Upper lobe of left lung (tissue), 4 donors: ENCODE measurements at regions not wholly inside any gene's neighbourhood (a gene's known extent, or its start where the extent isn't known, plus 50 kb on each side); places are given as distances from the start of the nearest gene placed in this dataset.

Source experiments
- POLR2A ChIP-seq, 4 donors: fragments of 450-650 bp; IDR thresholded peaks; one replicate each; pipeline ENCODE4 v1.5.1; 2016 to 2017; ENCODE audit warnings: antibody characterized with exemption in 4 of 4, mild to moderate bottlenecking in 2 of 4
- POLR2AphosphoS5 ChIP-seq, 2 donors: sonication (generic); formaldehyde crosslinking; IDR thresholded peaks; one replicate each; pipeline ENCODE4 v1.5.1; 2017; ENCODE audit warnings: antibody characterized with exemption in 2 of 2
- TF ChIP-seq, protein P1 (sequence below), 6 experiments: fragments of 450-650 bp in 4 of 6; fragments of 200-600 bp in 2 of 6; sonication (generic) in 2 of 6; IDR thresholded peaks; one replicate each; pipeline ENCODE4 v1.5.1; 2016 to 2019; ENCODE audit warnings: antibody characterized with exemption in 6 of 6

DNA sequence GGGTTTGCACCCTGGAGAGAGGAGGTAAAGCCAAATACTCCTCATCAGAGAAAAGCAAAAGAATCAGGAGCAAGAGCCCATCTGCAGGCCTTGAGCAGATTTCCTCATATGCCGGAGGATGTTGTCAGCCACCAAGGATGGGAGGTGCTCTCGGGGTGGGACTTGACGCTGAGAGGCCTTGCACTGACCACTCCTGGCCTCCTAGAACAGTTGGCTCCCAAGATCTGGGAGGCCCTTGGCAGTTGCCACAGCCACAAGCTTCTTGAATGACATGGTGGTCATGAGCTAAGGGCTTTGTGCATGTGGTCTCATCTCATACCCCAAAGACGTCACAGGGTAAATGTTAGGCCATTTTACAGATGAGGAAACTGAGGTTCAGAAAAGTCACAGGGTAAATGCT lies 75.2 kb upstream of the PMEPA1 start:
- TF ChIP-seq POLR2AphosphoS5 (IDR thresholded peaks at IDR 0.05) (no peak), POLR2A (IDR thresholded peaks at IDR 0.05) (no peak)
- TF ChIP-seq, protein P1, sequence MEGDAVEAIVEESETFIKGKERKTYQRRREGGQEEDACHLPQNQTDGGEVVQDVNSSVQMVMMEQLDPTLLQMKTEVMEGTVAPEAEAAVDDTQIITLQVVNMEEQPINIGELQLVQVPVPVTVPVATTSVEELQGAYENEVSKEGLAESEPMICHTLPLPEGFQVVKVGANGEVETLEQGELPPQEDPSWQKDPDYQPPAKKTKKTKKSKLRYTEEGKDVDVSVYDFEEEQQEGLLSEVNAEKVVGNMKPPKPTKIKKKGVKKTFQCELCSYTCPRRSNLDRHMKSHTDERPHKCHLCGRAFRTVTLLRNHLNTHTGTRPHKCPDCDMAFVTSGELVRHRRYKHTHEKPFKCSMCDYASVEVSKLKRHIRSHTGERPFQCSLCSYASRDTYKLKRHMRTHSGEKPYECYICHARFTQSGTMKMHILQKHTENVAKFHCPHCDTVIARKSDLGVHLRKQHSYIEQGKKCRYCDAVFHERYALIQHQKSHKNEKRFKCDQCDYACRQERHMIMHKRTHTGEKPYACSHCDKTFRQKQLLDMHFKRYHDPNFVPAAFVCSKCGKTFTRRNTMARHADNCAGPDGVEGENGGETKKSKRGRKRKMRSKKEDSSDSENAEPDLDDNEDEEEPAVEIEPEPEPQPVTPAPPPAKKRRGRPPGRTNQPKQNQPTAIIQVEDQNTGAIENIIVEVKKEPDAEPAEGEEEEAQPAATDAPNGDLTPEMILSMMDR (IDR thresholded peaks at IDR 0.05), result no peak
